CD4-positive, alpha-beta T cell treated with Interferon alpha-2 for 1 hour (primary cell): ENCODE measurements at regions not wholly inside any gene's neighbourhood (a gene's known extent, or its start where the extent isn't known, plus 50 kb on each side); places are given as distances from the start of the nearest gene placed in this dataset.

Source experiments
- DNase-seq, 2 donors: peaks; one replicate each; pipeline ENCODE4 v3.0.0-alpha.2; 2020 to 2022

DNA sequence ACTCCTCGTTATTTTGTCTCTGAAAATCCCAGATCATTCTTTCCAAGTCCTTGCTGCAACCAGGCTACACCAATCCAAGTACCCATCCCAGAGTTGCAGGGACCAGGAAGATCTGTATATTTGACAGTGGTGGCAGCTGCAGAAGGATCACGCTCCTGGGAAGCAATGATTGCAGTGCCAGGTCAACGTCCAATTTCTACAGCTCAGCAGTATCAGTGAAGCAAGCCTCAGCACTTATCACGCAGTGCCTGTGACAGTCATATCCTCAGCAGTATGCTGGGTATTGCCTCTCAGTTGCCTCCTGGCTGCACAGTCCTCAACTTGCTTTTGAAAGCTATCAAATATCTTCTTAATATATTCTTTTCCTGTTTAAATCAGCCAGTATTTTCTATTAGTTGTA lies 66.7 kb downstream of the BARHL2 start:
- no peak for DNase-seq

DNA sequence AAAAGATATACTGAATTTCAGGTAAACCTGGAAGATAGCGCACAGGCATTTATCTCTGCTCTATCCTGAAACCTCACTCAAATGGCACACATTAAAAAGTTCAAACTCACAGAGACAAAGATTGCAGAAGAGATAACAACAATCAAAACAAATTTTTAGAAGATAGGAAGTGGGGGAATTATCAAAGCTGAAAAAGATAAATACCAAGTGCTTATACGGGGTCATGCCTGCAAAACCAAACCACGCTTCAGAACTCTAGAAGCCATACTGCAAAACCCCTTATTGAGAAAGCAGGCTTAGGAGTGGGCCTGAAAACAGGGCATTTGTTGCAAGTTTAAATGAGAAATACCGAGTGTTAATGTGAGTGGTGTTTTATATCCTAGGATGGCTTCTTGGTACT lies 76.8 kb downstream of the BARHL2 start:
- DNase-seq: no peak

DNA sequence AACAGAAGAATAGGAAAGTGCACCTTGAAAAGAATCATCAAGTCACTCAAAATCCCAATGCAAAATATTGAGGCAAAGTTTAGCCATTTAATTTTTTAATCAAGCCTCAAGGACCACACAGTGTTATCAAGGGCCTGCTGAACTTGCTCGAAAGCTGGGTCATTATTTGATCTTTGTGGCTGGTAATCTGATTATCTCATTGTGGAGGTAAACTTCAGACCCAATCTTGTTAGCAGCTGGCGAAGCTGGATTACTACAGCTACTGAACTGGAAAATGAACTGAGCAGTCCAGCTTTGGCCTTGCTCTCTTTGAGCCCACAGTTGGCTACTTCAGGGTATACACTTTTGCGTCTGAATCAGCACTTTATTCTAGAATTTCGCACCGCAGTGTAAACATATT lies 94.4 kb downstream of the BARHL2 start:
- DNase-seq: no peak

DNA sequence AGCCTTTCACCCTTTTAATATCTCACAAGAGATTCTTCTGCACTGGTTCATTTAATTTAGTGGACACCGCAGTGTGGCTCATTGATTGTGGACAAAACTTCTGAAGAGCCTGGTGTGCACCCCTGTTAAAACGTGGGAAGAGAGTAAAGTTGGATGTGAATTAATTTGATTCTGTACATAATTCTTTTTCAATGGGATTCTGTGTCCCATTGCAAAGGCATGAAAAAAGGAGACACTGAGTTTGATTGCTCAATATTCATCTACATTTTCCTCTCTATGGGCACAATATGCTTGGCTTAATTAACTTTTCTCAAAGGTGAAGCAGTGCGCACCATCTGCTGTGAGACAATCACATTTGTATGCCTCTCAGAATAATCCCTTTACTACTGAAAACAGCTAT lies 95.1 kb downstream of the BARHL2 start:
- DNase-seq: no peak

DNA sequence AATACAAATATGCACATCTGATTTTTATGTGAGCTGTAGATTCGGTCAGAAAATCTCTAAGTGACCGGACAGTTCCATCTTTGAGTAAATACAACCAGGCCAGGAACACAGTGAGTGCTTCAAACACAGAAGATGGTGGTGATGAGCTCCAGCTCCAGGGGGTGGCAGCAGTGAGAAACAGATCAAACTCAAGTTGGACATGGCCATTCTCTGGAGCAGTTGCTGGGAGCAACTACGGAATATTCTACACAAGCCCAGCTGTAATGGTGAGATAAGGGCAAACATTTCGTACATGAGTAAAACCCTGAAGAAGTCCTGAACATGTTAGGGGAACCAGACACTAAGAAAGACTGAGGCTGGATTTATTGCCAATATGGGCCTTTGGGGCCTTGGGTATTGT lies 100.7 kb downstream of the BARHL2 start:
- no peak for DNase-seq

DNA sequence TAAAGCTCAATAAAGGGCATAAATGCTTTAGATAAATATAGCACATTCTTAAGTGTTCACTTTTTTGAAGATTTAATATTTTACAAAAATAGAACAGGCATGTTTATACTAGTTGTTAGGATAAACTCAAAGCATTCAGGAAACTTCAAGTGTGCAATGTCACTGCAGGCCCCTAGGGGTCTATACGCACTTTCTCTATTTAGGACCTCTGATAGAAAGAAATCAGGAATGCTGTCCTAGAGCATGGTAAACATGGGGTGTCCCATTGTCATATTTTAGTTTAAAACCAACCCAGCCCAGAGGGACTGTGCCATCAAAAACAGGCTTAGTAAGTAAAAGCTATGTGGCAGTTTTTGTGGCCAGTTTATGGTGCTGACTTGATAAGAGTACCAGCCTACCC lies 102.2 kb downstream of the BARHL2 start:
- DNase-seq: no peak

DNA sequence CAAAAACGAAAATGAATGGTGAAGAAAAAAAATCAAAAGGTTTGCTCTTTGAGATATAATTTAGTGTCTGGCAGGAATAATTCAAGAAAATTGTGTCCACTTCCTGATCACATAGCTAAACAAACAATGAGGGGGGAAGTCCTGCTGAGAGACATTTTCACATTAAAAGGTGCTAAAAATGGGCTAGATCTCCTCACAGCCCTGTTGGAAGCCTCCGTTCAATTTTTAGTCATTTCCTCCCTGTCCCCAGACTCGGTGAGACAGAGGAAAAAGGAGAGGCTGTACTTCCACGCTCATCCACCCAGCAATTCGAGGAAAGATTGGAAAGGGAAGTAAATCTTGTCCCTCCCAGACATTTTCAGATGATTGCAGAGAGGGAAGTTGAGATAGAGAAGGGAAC lies 103.7 kb downstream of the BARHL2 start:
- DNase-seq: no peak

DNA sequence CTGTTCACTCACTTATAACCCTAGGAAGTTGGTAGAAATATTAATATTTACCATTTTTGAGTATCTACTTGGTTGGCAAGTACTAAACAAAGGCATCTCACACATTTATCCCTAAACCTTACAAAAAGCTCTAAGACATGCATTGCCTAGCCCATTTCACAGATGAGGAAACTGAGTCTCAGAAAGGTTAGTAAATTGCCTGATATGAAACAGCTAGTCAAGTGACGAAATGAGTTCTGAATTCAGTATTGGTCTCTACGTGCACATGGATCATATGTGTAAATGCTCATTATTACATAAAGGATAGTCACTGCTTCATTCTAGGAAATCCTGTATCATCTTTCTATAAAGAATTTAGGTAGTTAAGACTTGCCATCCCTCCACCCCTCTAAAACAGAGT lies 105.1 kb downstream of the BARHL2 start:
- no peak for DNase-seq

DNA sequence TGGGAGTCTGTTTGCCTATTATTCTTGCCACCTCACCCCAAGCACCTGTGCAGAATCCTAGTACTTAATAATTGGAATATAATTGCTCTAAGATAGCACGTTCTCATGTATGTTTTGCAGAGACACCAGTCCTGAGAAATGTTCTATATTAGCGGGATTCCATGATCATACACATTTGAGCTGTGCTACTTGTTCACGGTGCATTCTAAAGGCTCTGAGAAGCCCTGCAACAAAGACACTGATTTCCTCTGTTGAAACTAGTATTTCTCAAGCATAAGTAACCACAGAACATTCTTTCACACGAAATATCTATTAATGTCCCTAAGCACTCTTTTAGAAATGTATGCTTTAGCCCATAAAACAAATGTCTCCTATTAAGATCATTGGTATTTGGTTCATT lies 109.4 kb downstream of the BARHL2 start:
- no peak for DNase-seq

DNA sequence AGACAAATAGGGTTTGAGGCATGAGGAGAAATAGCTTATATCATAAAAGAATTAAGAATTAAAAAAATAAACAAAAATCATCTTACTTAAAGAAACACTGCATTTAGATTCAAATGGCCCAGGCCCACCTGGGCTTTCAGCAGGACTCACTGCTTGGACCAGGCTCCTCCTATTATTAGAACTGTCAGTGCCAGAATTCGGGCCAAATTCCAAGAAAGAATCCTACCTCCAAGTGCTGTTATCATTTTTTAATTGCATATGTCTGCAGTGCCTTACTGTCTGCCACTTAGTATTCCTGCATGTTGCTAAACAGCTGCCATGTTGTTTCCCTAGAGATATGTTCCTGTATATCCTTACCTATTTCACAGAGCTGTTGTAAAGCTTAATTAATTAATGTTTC lies 112.0 kb downstream of the BARHL2 start:
- DNase-seq: no peak

DNA sequence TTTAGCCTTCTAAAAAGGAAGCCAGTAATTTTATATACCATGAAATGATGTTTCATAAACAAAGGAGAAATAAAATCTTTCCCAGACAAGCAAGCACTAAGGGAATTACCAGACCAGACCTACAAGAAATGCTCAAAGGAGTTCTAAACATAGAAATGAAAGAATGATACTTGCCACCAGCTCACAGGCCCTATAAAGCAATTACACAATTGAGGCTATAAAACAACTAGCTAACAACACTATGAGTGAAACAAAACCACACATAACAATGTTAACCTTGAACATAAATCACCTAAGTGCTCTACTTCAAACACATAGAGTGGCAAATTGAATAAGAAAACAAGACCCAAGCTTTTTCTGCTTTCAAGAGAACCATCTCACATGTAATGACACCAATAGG lies 123.8 kb downstream of the BARHL2 start:
- no peak for DNase-seq

DNA sequence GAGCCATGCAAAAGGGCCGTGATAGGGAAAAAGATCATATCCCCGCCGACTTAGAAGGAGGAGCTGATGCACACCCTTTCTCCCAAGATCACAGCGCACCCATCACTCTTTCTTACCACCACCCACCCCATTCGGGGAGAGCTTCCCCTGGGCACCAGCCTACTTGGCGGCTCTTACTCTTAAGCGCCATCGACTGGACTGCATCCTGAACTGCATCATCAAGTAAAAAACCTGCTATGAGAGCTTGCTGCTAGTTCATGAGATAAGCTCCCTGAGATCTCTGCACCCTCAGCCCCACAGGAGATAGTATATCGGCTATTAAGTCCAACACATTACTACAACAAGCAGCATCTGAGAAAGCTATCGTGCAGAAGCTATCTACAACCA lies 125.1 kb downstream of the BARHL2 start:
- DNase-seq: no peak

DNA sequence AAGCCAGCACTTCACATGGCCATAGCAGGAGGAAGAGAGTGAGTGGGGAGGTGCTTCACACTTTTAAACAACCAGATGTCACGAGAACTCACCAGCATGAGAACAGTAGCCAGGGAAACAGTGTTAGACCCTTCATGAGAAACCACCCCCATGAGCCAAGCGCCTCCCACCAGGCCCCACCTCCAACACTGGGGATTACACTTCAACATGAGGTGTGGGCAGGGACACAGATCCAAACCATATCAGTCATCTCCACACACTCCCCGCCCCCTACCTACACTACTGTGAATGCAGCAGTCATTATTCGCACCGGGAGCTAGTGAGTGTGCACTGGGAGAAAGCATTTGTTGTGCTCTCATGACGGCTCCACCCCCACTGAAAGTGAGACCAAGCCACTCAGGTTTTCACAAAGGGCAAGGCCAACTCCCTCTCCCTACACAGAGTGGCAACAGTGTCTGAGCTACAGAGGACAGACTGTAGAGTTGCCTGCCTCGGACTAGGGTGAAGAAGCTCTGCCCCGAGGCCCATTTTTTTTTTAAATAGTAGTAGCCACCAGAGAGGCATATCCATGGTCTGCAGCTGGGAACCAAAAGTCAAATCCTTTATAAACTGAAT lies 125.6 kb downstream of the BARHL2 start:
- DNase-seq: no peak

DNA sequence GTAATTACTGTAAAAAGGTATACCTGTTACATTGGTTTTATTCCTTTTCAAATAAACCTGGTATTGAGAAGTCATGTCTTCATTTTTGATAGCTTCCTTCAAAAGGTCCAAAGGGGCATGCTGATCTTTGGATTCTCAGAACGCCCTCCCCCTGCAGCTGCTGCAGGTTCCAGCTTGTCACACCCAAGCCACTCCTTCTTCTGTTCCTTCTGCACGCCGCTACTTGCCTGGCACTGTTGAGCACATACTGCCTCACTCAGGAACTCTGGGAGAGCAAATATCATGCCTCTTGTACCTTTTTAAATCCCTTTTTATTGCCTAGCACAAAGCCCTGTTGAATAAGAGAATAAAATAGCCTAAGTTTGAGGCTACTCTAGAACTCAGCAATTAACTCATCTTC lies 136.9 kb downstream of the BARHL2 start:
- DNase-seq: no peak

DNA sequence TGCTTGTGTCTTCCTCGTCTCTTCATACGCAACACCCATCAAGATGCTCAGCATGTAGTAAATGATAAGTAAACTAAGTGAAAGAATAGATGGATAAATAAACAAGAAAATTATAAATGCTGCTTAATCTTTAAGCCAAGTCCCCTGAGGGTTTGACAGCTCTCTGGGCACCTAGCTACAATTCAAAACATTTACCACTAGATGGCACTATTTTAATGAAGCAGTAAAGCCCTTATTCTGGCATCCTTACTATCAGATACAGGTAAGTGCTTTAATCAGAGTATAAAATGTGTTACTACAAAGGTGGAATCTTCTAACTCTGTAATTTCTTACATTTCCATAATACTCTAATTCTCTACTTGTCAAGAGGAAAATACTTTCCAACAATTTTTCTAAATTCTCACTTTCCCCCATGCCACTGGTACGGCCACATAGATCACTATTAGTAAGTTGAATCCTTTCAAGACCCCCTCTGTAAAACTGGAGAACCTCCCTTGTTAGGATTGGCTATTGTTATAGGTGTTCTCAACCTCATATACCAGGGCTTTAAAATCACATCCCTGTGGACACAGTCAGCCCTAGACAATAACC lies 137.8 kb downstream of the BARHL2 start:
- DNase-seq: peak in 1 of 2 donors; percentile 43

DNA sequence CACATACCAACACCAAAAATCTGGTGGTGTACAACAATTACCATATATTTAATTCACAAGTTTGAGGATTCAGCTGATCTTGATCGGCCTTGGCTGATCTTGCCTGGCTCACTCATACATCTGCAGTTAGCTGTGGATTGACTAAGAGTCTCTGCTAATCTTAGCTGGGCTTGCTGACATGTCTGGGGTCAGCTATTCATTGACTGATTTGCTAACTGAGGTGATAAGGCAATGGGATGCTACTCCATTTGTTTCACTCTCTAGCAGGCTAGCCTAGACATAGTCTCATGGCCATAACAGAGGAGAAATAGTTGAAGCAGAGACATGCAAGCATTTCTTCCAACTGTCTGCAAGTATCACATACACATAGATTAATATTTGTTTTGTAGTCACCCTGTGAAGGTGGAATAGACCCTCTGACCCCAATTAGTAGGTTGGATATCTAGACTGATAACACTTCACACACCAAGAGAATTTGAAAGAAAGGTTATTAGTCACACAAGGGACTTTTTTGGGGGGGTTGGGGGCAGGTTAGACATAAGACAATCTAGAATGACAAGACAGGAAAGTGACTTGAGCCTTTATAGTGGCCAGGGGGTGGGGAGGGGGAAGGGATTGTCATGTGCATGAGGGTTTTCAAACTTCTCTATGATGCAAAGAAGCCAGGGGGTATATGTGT lies 142.3 kb downstream of the BARHL2 start:
- no peak for DNase-seq

DNA sequence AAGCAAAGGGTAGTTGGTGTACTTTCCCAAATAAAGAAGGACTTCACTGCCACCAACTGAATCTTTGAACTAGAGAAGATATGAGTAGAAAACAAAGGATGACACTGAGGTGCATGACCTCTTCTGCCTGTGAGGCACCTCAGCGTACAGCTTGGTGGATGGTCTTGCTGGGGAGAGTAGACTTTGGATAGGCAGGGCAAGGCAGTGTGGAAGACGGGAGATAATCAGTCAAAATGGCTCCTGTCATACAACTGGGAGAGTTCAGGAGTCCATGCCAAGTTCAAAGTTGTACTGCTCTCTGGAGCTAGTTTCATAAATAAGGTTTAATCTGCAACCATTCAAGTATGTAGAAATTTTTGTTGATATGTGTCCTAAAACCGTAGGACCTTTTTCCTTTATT lies 143.4 kb downstream of the BARHL2 start:
- no peak for DNase-seq

DNA sequence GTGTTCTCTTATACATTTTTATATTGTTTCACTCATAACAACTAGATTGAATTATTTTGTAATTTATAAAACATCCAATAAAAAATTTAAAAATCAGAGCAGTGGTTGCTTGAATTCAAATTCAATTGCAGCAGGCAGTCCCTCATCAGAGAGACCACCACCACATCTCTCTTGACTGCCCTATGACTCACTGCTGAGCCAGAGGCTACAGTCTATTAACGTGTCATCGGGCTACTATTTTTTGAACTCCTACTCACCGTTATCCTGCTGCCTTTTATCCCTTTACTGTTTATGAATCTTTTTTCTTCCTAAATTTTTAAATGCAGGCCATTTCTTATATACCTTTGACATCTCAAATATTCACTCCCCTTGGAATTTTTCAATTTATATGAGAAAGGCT lies 144.7 kb downstream of the BARHL2 start:
- DNase-seq: no peak

DNA sequence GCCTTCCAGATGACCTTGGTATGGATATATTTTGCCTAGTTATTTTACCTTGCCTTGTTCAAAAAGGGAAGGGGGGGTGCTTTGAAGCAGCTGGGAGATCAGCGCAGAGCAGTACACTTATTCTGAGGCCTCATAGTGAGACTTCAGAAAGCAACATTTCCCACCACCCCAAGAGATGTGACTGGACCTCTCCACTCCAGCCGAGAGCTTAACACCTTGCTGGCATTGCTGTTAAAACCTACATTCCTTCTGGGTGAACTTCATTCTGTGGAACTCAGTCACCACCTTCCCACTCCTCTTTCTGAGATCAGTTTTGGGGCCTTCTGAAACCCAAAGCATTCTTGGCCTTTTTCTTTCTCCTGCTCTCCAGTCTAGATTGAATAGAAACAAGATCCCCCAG lies 148.7 kb downstream of the BARHL2 start:
- DNase-seq: no peak

DNA sequence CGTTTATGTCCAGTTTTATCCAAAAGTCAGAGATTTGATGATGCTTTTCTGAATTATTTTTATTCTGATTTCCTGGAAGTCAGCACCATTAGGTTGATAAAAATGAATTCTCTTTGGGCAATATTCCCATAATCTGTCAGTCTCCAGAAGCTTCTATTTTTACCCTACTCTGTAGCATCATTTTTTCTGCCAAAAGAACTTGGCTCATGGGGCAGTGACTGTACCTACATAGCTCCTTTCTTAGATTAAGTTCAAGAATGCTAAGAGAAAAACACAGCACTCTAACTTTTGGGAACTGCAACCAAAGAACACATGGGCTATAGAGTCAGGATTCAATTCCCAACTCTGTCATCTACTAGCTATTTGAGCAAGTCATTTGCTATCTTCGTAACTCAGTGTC lies 152.9 kb downstream of the BARHL2 start:
- DNase-seq: no peak

DNA sequence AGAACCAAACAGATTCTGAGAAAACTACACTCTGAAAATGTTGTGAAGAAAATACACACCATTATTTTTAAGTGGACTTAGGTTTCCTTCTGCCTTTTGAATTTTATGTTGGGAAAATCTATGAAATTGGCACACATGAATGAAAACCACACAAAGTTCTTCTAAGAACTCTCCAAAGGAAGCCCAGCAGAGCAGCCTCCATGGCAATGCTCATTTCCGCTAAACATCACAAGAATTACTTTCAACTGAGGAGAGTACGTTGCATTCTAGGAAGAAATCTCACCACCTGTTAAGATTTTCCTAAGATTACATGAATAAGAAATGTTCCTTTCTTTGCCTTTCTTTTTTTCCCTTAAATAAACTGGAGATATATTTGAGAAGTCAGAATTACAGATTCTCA lies 154.2 kb downstream of the BARHL2 start:
- DNase-seq: no peak

DNA sequence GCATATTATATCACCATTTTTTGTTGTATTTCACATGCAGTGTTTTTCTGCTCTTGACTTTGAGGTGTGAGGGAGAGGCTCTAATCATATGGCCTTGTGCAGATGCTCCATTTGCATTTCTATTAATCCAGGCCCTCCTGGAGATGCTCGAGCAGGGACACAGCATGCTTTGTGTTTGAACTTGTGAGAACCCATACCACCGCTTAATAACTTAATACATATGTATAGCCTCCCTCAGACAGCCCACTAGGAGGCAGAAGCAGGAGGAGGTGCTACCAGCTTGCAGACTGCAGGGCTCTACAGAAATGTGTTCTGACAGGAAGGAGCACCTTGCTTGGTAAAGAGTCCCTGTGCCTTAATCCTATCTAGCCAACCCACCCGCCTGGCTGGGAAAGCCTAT lies 155.2 kb downstream of the BARHL2 start:
- DNase-seq: no peak

DNA sequence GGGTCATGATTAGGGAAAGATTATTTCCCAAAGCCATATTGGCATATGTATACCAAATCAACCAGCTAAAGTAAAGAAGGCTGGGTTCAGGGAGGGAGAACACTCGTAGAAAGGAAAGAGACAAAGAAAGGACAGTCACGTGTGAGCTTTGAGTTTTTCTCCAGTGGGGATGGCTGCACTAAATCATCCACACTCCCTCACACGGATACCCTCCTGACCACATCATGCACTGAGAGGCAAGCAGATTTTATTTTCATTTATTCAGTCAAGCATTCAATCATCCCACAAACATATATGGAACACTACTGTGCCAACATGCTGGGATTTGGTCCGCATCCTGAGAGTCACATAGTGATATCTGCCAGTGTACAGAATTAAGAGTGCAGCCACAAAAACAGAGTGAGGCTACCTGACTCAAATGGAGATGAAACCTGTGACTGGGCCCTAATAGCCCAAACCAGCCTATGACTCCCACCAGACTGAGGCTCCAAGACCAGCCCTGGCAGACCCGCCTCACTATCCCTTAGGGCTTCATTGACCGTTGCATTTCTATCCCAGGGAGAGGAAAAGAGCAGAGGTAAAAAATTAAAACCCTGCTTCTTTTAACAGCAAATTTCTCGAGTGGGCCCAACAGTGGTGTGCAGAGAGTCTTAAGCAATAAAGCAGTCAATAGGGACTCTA lies 155.9 kb downstream of the BARHL2 start:
- DNase-seq: no peak

DNA sequence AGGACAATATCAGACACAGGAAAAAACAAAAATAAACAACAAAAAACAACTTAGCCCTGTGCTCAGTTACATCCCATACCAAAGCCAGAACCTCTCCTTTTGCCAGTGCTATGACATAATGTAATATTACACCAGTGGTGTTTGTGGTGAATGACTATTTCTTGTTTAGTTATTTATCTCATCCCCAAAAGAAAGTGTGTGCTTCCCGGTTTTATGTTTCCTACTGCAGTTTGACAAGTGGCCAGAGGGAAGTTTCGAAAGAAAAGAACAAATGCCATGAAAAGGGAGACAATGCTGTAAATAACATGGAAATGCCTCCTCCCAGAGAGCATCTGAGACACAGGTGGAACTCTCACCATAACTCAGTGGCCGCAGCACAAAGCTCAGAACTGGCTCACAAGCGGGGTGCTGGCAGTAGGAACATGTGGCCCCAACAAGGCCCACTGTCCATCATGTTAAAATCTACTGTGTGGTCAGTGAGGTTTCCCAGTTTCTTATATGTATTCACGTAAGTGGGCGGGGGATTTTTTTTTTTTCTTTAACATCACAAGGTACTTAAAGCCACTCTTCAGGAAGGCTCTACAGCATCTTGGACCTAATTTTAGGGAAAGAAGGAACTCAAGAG lies 158.2 kb downstream of the BARHL2 start:
- no peak for DNase-seq
